GM19351 (cell line): ENCODE measurements at regions not wholly inside any gene's neighbourhood (a gene's known extent, or its start where the extent isn't known, plus 50 kb on each side); places are given as distances from the start of the nearest gene placed in this dataset.

ENCODE experiments used
- ATAC-seq: cut with Tn5 transposase; IDR thresholded peaks from one replicate; pipeline ENCODE4 v1.9.1; 2021; ENCODE audit warnings: mild to moderate bottlenecking, moderate library complexity; ENCODE audit not compliant: unreplicated experiment

DNA sequence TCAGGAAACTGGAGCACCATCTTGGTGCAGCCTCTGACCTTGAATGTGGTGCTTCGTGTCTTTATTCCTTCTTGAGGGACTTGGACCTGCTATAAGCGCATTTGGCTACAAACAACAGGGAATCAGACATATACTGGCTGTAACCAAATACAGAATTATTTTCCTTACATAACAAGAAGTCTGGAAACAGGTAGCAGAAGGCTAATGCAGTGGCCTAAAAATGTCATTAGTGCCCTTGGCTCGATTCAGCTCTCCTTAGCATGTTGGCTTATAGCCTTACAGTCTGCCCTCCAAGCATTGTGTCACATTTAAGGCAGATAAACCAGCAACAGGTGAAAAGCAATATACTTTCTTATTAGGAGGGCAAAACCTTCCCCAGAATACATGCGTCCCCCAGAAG lies 655.4 kb downstream of the XIRP2 start:
- ATAC-seq: no peak

DNA sequence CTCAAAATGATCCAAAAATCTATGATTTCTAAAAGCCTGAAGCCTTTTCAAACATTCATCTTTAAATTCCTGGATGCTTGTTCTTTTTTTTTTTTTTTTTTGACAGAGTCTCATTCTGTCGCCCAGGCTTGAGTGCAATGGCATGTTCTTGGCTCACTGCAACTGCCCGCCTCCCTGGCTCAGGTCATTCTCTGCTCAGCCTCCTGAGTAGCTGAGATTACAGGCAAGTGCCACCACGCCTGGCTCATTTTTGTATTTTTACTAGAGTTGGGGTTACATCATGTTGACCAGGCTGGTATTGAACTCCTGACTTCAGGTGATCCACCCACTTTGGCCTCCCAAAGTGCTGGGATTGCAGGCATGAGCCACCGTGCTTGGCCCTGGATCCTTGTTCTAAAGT lies 649.5 kb downstream of the XIRP2 start:
- ATAC-seq: no peak

DNA sequence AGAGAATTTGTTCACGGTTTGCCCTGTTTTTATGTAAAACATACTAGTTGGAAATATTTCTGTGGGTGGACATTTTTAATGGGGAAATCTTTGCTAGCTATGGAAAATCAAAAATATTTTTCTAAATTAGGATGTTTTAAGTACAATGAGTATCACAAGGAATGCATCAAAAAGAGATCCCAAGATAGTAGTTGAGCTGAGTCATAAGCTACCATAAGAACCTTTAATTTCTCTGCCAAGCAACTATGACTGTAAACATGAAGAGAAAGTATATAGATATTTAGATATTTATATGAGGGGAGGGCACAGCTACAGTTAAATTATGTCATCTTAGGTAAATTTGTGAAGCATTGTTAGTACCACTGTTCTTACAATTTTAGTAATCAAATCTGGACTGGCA lies 646.2 kb downstream of the XIRP2 start:
- no peak for ATAC-seq

DNA sequence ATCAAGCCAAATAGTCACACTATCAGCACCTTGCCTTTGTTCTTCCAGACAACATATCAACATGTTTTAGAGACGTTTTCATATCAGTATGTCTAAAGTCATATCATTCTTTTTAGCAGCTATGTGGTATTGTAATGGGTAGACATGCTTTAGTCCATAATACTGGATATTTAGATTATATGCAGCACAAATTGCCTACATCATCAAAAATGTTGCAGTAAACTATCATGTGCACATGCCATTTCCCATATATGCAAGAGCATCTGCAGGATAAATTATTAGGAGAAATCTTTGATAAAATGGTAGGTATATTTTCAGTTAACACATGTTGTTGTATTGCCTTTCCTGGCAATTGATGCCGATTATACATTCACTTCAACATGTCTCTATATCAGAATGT lies 636.5 kb downstream of the XIRP2 start:
- ATAC-seq: no peak

DNA sequence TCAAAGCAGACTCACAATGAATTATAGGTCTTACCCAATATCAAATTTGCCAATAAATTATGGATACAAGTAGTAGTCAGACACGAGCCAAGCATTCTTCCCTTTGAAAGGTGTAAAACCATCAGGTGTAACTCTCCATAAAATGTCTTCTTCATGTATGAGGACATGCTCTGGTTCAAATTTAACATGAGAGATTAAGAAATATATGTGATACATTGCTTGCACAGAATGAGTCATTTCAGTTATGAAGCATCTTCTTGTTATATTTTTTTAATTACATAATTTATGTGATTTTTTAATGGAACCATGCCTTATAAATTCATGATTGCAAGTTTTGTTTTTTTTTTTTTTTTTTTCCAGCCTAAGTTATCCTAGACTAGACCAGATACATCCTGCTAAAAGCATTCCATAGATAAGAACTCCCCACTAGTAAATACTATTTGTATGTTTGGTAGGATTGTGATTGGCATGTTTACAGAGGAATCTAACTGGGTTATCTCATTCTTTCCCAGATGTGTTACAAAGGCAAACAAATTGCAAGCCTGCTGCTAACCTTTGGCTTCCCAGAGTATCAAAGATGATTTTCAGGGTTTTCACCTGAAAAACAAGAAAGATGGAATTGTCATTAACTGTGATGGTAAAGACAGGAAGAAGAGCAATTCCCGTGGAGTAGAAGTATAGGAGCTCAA lies 621.9 kb downstream of the XIRP2 start:
- no peak for ATAC-seq

DNA sequence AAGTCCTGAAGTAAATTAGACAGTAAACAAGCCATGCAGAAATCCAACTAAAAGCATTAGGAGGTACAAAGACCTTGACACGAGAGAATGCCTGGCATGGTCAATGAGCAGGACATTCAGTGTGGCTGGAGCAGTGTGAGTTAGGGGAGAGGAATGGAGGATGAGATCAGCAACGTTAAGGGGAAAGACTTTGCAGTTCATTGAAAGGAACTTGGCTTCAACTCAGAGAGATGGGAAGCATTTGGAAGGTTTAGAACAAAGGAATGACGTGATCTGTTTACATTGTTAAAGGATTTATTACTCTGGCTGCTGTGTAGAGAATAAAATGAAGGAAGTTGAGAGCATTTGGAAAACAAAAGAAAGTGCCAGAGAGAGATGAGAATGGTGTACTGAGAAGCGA lies 621.3 kb downstream of the XIRP2 start:
- no peak for ATAC-seq

DNA sequence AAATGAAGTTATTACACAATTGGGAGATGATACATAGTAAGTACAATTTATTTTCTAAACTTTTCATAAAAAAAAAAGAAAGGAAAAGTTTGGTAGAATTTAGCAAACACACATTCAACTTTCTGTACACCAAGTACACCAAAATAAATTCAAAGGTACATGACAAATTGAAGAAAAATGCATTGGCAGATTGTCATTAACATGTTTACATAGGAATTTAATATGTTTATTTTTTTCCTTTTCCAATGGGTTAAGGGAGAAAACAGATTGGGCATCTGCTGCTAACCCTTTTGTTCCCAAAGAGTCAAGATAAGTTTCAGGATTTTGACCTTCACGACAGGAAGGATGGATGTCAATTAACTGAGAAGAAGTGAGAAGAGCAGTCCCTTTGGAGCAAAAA lies 620.4 kb downstream of the XIRP2 start:
- ATAC-seq: no peak

DNA sequence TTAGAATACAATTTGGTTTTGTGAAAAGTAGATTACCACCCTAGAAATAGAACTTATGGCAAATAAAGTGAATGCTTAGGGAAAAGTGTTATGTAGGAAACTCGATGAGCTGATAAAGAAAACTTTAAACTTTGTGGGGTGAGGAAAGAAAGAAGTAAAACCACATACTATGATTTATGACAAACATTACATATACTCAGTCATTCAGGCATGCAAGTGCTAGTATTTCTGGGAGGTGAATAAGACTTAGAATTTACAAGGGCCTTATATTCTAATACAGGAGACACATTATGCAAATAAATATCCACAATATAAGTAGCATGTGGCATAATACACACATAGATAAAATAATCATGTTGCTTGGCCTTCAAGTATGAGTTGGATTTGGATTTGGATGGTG lies 618.1 kb downstream of the XIRP2 start:
- ATAC-seq: no peak

DNA sequence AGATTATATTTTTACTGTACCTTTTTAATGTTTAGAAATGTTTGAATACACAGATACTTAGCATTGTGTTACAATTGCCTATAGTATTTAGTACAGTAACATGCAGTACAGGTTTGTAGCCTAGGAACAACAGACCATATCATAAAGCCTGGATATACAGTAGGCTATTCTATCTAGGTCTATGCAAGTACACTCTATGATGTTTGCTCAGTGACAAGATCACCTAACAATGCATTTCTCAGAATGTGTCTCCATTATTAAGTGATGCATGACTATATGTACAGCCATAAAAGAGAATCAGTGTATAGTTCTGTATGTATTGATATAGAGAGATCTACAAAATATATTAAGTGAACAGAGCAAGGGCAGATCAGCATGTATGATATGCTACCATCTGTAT lies 616.4 kb downstream of the XIRP2 start:
- no peak for ATAC-seq

DNA sequence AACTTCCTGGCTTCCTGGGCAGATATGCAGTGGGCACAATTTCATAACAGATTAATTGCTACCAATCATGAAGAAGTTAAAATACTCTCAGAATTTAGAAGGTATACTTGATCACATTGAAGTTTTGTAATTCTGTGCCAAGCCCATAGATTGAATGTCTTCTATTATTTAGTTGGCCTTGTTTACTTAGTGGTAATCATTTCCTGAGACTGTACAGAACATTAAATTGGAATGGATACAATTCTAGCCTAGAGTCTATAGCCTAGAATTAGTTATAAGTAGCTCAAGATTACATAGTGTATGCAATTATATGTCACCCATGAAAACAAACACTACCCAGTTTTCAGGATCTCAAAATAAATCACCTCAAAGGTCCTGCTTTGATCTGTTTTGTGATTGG lies 615.8 kb downstream of the XIRP2 start:
- no peak for ATAC-seq

DNA sequence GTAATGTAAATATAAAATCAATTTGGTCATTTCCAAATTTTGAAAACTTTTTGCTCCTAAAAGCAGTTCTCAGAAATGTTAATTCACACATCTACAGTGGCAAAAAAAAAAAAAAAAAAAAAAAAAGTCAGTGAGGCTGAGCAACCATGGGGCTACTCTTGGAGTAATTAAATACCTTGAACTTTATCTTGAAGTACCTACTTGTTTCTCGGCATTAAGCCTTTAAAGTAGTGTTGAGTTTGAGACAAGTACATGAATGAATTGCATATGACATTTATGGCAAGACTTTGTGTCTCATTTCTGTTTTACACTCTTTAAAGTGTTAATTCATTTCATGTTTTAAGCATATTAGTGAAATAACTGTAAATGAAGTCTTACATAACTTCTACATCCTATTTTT lies 613.3 kb downstream of the XIRP2 start:
- ATAC-seq: no peak

DNA sequence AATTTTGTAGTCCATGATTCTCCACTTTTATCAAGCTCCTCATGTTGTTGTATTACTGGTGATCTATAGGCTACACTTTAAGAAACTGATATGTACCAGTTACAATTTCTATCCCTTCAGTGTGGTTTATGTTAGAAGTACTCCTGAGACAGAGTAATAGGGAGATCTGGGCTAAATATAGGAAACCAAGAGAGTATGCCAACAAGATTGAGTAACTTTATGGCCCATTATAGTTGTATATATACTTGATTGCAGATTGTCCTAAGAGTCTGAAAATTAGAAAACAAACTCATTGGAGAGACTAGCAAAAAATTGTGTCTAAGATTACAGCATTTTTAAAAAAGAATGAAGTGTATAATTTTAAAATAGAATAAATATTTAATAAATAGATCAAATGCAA lies 605.6 kb downstream of the XIRP2 start:
- ATAC-seq: no peak

DNA sequence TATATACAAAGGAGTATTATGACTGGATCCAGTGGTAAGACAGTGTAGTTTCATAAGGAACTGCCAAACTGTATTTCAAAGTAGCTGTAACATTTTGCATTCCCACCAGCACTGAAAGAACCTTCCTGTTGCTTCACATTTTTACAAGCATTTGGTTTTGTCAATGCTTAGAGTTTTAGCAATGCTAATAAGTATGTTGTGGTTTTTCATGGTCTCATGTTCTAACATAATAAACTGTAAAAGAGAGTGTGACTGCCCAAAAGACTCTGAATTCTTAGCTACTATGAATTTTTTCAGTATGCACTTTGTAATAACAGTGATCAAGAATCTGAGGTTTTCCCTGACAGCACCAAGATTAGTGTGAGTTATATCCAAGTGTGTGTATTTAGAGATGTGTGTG lies 604.2 kb downstream of the XIRP2 start:
- ATAC-seq: no peak

DNA sequence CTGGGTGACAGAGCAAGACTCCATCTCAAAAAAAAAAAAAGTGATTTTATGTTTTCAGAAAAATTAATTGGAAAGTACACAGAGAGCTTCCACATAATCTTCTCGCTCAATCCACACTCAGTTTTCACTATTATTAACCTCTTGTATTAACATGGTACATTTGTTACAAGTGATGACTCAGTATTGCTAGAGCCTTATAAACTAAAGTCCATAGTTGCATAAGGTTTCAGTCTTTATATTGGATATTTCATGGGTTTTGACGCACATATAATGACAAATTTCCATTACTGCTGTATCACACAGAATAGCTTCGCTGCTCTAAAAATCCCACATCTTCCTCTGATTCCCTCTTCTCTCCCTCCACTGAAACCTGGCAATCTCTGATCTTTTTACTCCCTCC lies 603.5 kb downstream of the XIRP2 start:
- ATAC-seq: no peak

DNA sequence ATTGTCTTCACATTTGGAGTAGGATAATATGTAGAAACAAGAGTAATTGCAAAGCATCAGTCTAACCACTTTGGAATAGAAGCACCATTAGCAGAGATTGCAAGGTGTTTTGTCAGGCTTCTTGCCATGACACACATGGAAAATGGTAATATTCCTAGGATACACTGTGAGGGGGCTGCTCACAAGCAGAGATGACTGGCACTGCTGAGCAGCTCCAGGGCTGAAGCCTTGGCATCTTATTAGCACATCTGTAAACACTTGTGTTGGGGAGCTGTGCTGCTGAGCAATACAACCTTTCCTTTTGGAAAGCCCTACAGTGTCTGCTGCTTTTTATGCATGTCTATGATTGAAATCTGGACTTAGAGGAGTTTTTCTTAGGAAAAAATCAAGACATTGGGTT lies 602.2 kb downstream of the XIRP2 start:
- ATAC-seq: no peak

DNA sequence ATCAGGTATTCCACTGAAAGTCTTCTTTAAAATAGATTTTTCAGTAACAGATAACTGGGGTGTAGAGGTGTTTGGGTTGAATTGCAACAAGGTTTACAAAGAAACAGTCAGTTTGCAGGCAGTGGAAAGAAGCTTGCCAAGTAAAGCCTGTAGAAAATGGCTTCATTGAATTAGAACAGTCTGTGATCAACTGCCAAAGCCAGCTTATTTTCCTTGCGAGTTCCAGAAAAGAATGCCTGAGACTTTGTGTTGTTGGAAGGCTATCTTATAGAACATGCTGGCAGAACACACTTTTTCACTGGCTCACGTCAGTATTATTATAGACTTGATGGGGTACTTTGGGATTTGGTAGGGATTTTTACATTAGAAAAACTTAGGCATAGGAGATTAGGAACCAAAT lies 601.0 kb downstream of the XIRP2 start:
- ATAC-seq: no peak

DNA sequence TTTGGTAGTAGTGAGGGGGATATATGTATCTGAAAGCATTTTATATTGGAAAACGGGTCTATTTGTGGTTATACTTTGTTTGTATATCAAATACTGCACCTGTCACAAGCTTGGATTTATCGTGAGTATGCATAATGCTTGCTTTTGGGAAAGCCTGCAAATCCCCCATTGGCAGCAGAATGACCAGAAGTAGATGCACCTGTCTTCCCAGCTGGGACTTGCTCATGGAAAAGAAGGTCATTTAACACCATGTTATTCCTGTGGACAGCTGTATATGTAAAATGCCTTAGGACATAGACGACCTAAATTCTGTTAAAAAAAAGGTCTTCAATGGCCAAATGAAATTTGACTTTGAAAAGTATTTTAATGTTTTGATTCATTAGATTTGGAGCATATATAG lies 599.4 kb downstream of the XIRP2 start:
- ATAC-seq: no peak

DNA sequence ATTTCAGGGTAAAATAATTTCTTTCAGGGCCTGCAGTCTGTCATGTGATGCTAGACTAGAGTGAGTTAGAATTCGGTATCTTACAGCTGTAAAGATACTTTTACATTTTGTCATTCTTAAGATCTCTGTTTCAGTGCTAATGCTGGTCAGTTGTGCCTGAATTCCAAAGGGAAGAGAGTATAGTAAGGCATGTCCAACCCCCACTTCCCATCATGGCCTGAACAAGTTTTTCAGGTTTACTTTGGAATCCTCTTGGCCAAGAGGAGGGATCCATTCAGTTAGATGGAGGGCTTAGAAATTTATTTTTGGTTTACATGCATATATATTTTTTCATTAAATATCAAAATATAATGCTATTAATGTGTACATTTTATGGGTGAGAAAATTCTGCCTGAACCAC lies 596.6 kb downstream of the XIRP2 start:
- no peak for ATAC-seq

DNA sequence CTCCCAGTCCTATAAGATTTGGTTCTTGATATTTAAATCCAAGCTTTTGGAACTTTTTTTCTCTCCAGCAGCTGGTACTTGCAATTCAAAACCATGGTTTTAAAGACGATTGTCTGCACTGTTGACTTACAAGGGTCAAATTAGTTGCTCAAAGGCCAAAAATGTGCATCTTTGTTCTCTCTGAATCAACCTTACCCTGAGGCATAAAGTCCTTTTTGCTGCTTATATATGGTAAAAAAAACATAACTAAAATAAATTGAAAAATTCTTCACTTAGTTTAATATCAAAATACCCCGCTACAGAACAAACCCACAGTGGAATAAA lies 592.7 kb downstream of the XIRP2 start:
- ATAC-seq: no peak

DNA sequence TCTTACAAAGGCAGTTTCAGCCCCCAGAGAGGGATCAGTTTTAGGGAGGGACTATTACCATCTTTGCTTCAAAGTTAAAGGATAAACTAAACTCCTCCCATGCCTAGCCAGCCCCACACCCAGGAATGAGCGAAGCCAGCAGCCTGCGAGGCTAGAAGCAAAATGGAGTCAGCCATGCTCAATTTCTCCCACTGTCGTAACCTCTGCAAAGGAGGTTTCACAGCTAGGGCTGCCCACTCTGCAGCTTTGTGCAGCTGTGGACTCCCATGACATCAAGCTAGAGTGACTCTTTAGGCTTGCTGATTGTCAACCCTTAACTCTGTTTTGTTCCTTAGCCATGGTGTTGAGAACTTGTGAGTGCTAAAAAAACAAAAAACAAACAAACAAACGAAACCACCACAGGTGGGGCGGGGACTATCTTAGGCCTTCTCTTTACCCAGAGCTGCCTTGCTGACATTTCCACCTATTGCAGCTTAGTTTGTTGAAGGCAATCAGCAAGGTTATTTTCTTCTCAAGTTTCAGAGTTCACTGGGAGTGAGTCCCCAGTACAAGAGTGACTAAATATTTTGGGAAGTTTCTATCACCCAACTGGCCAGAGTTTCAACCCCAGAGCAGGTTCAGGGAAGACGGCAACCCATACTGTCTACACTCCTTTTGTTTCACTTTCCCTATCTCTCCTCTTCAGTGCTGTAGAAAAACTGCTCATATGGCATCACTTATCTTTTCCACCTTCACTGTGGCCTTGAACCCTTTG lies 592.1 kb downstream of the XIRP2 start:
- peak; percentile 54 for ATAC-seq

DNA sequence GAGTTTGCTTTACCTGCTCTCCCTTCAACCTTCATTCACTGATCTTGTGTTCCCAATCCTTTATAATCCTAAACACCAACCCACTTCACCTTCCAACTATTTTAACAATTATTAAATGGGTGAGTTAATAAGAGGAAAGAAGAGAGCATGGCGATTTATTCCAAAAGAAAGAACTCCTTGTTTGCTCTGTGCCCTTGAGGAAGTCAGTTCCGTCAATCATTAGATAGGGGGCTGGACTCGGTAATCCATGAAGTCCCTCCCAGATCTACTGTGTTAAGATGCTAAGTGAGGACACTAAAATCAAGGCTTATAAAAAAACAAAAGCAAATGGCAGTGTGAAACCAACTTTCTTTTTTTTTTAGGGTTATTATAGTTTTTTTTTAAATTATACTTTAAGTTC lies 589.9 kb downstream of the XIRP2 start:
- no peak for ATAC-seq

DNA sequence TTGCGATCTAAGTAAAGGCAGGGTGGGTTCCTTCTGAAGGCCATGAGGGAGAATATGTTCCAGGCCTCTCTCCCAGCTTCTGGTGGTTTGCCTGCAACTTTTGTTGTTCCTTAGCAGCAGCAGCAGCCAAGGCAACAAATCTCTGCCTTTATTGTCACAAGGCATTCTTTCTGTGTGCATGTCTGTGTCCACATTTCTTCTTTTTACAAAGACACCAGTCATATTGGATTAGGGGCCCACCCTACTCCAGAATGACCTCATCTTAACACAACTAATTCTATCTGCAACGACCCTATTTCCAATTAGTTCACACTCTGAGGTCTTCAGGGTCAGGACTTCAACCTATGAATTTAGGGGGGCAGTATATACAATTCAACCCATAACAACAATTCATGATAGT lies 587.5 kb downstream of the XIRP2 start:
- no peak for ATAC-seq

DNA sequence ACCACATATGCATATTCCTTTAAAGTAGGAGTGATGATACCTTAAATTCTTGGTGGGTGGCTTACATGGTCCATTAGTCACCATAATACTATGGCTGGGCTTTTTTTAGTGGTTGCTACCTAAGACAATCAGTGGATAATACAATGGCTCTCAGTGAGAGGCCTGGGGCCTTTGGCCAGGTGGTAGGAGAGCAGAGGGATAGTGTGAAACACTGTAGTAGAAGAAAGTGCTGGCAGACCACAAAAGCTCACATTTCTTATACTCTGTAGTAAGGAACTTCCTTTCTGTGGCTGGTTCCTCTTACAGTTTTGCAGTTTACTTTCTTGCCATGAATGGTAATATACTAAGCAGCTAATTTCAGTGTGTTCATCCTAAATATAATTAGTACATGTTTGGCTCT lies 583.5 kb downstream of the XIRP2 start:
- peak; percentile 70 for ATAC-seq
